Hepatocyte (in vitro differentiated cells): ENCODE measurements at regions not wholly inside any gene's neighbourhood (a gene's known extent, or its start where the extent isn't known, plus 50 kb on each side); places are given as distances from the start of the nearest gene placed in this dataset.

Experiments used
- DNase-seq: peaks from one replicate; pipeline ENCODE4 v3.0.0-alpha.2; 2016; ENCODE audit warnings: low spot score
- H2AFZ ChIP-seq: fragments of 200-600 bp; sonication (generic); 2 replicates; pipeline ENCODE4 v1.6.0; 2016; ENCODE audit warnings: antibody characterized with exemption, mild to moderate bottlenecking
- H3K27ac ChIP-seq: fragments of 200-600 bp; sonication (generic); 2 replicates; pipeline ENCODE4 v1.5.1; 2016; ENCODE audit warnings: mild to moderate bottlenecking
- H3K27me3 ChIP-seq: fragments of 200-600 bp; sonication (generic); 2 replicates; pipeline ENCODE4 v1.6.1; 2016
- H3K36me3 ChIP-seq: fragments of 200-600 bp; sonication (generic); replicated peaks from 2 replicates; pipeline ENCODE4 v1.5.1; 2016; ENCODE audit warnings: low read depth; ENCODE audit not compliant: insufficient read depth
- H3K4me1 ChIP-seq: fragments of 200-600 bp; sonication (generic); 2 replicates; pipeline ENCODE4 v1.5.1; 2016; ENCODE audit warnings: mild to moderate bottlenecking, moderate library complexity; ENCODE audit not compliant: insufficient read depth
- H3K4me2 ChIP-seq: fragments of 200-600 bp; sonication (generic); 2 replicates; pipeline ENCODE4 v1.6.0; 2016
- H3K4me3 ChIP-seq: fragments of 200-600 bp; sonication (generic); 2 replicates; pipeline ENCODE4 v1.5.1; 2016; ENCODE audit warnings: mild to moderate bottlenecking
- H3K79me2 ChIP-seq: fragments of 200-600 bp; sonication (generic); 2 replicates; pipeline ENCODE4 v1.6.0; 2017; ENCODE audit warnings: mild to moderate bottlenecking
- H3K9me2 ChIP-seq: fragments of 200-600 bp; sonication (generic); replicated peaks from 2 replicates; pipeline ENCODE4 v1.6.0; 2017; ENCODE audit warnings: mild to moderate bottlenecking; ENCODE audit not compliant: insufficient read depth
- H3K9me3 ChIP-seq: fragments of 200-600 bp; sonication (generic); 2 replicates; pipeline ENCODE4 v1.5.1; 2016; ENCODE audit warnings: low read depth, mild to moderate bottlenecking
- H4K20me1 ChIP-seq: fragments of 200-600 bp; sonication (generic); 2 replicates; pipeline ENCODE4 v1.6.0; 2016; ENCODE audit warnings: mild to moderate bottlenecking; ENCODE audit not compliant: insufficient read depth, poor library complexity, severe bottlenecking
- CTCF ChIP-seq: fragments of 200-600 bp; sonication (generic); IDR thresholded peaks from 2 replicates; pipeline ENCODE4 v1.5.1; 2016; ENCODE audit warnings: antibody characterized with exemption, mild to moderate bottlenecking; ENCODE audit not compliant: poor library complexity
- EZH2 ChIP-seq: fragments of 200-600 bp; sonication (generic); IDR thresholded peaks from 2 replicates; pipeline ENCODE4 v1.6.1; 2016; ENCODE audit warnings: antibody characterized with exemption, mild to moderate bottlenecking, borderline replicate concordance
- EZH2phosphoT487 ChIP-seq: fragments of 200-600 bp; sonication (generic); IDR thresholded peaks from one replicate; pipeline ENCODE4 v1.6.1; 2018; ENCODE audit warnings: antibody characterized with exemption, mild to moderate bottlenecking, low read depth, moderate library complexity; ENCODE audit not compliant: unreplicated experiment, severe bottlenecking
- WGBS: methylation state at CpG from one replicate; pipeline ENCODE4 v1.1.6; 2016; ENCODE audit warnings: low lambda C conversion rate; ENCODE audit errors: missing lambda C conversion rate; 5-methylcytosine and 5-hydroxymethylcytosine counted together

DNA sequence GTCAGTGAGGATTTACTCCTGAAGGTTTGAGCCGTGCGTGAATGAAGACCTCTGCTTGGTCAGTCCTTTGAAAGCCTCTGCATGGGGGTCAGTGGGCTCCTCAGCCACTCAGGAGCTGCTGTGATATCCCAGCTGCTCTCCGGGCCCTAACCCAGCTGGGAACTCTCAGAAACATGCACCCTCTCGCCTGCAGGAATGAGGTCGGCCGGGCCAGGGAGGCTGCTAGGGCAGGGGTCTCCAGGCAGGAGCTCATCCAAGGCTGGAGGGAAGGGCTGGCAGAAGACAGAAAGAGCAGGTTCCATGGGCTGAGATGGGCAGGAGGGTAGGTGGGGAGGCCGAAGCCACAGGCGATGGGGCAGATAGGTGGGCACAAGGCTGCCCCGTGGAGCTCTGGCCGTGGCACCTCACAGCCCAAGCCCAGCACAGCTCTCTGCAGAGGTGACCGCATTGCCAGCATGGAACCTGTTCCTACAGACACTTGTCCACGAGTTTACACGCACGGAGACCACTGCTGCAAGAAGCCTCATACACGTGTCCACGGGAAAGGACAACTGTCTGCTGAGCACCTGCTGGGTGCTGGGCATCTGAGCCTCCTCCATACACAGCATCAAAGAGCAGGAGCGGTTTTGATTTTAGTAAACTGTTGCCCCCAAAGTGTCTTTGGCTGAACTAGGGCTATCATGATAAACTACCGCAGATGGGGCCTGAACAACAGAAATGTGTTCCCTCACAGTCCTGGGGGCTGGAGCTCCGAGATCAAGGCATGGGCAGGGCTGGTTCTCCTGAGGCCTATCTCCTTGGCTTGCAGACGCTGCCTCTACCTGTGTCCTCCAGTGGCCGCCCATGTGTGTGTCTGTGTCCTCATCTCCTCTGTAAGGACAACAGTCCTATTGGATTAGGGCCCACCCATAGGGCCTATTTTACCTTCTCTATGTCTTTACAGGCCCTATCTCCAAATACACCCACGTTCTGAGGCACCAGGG, 85.2 kb upstream of the ADAMTS2 start:
- no peak for DNase-seq
- Histone ChIP-seq H3K27me3 (no peaks in the 10 kb centered on the region), H3K27ac (no peak overlapping the region), H3K4me2 (no peak overlapping the region), H2AFZ (no peak overlapping the region), H3K4me1 (no peaks in the 10 kb centered on the region), H3K36me3 (no peaks in the 10 kb centered on the region), H3K9me2 (no peaks in the 10 kb centered on the region), H3K9me3 (no peaks in the 10 kb centered on the region), H3K79me2 (no peaks in the 10 kb centered on the region), H4K20me1 (no peaks in the 10 kb centered on the region), H3K4me3 (no peak overlapping the region)
- TF ChIP-seq EZH2phosphoT487 (no peak), CTCF (no peak), EZH2 (no peak)
- WGBS = 89% methylated on average over 22 of the region's 22 CpGs

DNA sequence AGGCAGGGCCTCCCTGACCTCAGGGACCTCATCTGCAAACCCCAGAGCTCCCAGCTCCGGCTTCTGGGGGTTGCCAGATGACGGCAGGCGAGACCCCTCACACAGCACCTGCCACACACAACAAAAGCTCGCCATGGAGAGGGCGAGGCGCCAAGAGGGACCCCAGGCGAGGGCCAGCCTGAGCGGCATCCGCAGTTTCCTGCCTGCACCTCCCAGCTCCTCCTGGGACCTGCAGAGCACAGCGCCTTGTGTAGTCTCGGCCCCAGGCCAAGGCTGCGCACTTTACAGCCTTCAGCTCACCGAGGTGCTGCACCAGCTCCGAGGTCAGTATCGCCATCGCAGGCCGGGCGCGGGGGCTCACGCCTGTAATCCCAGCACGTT, 82.4 kb upstream of the ADAMTS2 start:
- Histone ChIP-seq H3K4me2 (no peak overlapping the region), H3K27me3 (no peaks in the 10 kb centered on the region), H3K27ac (no peak overlapping the region), H3K4me3 (no peak overlapping the region), H4K20me1 (no peaks in the 10 kb centered on the region), H2AFZ (no peak overlapping the region), H3K4me1 (no peaks in the 10 kb centered on the region), H3K9me3 (no peaks in the 10 kb centered on the region), H3K9me2 (no peaks in the 10 kb centered on the region), H3K79me2 (no peaks in the 10 kb centered on the region), H3K36me3 (no peaks in the 10 kb centered on the region)
- WGBS = 97% methylated on average over 19 of the region's 21 CpGs
- TF ChIP-seq EZH2phosphoT487 (no peak), EZH2 (no peak), CTCF (no peak)
- DNase-seq = no peak

- Histone ChIP-seq H3K9me2 (no peaks in the 10 kb centered on the region), H3K79me2 (no peaks in the 10 kb centered on the region), H3K36me3 (no peaks in the 10 kb centered on the region), H3K27me3 (no peaks in the 10 kb centered on the region), H3K4me3 (no peak overlapping the region), H3K27ac (no peak overlapping the region), H3K4me2 (no peak overlapping the region), H3K4me1 (no peaks in the 10 kb centered on the region), H4K20me1 (no peaks in the 10 kb centered on the region), H3K9me3 (no peaks in the 10 kb centered on the region), H2AFZ (no peak overlapping the region)
- DNase-seq = no peak
- 84% methylated on average over 28 of the region's 28 CpGs for WGBS
- TF ChIP-seq EZH2 (no peak), CTCF (no peak), EZH2phosphoT487 (no peak)
These were observed 81.9 kb upstream of the ADAMTS2 start for GRCh38 chr5:179427032-179427675.
